Central memory CD4-positive, alpha-beta T cell (primary cell): ENCODE measurements at regions not wholly inside any gene's neighbourhood (a gene's known extent, or its start where the extent isn't known, plus 50 kb on each side); places are given as distances from the start of the nearest gene placed in this dataset.
"Not testable (repeated sequence)": the region's sequence is repeated elsewhere in the genome, so short reads cannot be mapped to it uniquely, and the experiment has no call there.

Experiments used
- DNase-seq: peaks from one replicate; pipeline ENCODE4 v3.0.0; 2022

DNA sequence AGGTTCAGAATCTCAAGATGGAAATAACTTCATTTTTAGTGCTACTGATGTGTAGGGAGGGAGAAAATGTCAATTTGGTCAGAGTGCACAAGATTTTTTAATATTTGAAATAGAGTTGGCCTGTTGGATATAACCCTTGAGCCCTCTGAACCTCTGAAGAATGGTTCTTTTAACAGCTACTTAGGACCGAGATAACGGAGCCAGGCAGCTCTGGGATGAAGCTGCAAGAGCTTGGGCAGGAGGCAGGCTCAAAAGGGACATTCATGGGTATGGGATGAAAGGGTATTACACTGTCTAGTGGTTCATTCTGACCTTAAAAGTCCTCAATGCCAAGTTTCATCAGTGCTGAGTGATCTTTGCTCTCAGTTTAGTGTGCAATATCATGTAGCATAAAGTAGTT, 111.4 kb upstream of the CPHXL start:
- DNase-seq, result no peak

DNA sequence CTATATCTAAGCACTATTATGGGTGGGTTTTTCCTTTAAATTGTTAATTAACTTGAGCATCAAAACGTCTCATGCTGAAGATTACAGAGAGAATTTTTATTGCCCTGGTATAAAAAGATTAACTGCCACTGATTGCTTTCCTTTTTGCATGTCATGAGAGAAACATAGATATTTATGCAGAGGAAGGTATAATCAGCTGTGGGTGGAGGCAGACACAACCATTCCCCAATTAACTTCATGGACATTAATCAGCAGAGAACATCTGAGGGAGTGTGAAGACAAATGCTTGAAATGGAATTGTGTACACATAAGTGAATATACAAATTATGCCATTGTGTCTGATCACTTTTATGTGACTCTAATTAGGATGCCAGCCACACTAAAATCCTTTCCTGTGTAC, 115.2 kb upstream of the CPHXL start:
- no peak for DNase-seq

DNA sequence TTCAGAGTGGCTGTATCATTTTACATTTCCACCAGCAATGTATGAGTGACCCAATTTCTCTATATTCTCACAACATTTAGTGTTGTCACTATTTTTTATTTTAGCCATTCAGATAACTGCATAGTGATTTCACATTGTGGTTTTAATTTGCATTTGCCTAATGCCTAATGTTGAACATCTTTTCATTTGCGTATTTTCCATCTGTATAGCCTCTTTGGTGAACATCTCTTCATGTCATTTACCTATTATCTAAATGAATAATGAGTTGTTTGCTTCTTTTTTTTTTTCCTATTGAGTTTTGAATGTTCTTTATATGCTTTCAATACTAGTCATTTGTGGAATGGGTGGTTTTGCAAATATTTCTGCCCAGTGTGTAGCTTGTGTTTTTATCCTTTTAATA, 120.9 kb upstream of the CPHXL start:
- no peak for DNase-seq

DNA sequence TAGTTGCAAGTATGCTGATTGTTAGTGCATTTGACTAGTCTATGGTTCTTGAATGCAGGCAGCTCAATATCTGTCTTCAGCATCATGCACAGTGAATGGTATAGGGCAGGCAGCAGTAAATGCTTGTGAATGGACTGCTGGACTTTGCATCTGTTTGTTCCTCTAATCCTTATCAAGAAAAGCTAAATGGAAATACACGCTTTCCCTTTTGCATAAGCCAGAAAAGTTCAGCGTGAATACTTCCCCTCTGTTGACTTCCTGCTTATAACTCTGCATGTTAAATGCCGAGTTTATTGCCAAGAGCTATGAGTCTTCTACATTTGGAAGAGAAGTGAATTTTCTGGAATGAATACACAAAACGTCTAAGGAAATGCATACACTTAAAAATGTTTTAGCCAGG, 127.9 kb upstream of the CPHXL start:
- DNase-seq, result no peak

DNA sequence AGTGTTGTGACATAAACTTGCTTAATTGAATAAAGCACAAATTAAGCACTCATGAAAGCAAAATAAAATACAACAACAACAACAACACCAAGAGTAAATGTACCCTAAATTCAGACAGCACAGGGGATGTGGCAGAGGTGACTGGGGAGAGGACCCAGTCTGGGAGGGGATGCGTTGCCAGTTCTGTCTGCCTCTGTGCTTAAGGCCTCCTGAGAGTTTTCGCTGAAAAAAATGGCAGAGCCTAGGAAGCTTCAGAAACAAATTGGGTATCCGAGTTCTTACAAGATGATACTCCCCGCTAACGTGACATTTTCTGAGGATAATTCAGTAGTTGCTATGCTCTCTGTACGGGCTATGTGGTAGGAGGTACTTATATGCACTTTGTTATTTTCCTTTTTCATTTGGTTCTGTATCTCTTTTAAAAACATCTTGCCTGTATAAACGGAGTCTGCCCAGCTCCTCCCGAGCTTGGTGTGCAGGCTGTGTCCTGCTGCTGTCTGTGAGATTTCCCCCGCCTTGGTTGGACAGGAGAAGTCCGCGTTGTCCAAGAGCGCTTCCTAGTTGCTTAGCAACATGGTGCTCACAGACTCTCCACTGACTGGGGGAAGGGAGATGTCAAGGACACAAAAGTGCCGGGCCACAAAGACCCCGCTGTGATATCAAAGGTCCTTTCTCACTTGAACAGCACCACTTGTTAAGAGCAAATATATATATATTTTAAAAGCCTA, 134.2 kb upstream of the CPHXL start:
- DNase-seq, result no peak

DNA sequence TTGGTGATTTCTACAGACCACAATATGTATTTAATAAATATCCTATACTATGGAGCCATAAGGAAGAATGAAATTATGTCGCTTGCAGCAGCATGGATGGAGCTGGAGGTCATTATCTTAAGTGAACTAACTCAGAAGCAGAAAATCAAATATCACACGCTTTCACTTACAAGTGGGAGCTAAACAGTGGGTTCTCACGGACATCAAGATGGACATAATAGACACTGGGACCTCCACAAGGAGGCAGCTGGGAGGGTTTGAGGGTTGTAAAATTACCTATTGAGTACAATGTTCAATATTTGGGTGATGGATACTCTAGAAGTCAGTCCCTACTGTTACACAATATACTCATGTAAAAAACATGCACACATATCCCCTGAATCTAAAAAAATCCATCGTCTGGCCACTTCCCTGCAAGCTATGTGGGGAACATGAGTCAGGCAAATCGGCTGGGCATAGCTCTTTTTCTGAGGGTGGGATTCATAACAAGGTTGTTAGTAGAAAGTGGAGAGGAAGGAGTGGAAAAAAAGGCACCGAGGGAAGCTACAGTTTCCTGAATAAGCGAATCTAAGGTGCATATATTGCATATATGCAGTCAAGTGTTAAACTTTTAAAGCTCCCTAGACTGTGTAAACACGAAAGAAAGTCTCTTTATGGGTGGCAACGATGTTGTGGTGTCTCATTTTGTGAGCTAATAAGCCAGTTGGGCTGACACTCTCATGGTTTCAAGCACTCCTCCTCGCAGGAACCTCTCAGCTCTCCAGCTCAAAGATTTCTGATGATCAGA, 135.2 kb upstream of the CPHXL start:
- no peak for DNase-seq

DNA sequence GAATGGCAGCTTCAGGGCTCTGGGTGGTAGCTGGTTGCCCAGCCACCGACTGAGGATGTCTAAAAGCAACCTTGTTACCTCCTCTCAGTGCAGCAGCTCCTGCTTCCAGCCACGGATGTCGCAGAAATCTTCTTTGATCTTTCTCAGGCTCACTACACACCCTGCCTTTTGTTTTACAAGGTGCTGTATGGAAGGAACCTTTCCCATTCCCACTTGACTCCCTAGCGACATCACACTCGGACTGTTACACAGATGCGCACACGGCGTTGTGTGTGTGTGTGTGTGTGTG, 135.8 kb upstream of the CPHXL start:
- DNase-seq, result no peak

DNA sequence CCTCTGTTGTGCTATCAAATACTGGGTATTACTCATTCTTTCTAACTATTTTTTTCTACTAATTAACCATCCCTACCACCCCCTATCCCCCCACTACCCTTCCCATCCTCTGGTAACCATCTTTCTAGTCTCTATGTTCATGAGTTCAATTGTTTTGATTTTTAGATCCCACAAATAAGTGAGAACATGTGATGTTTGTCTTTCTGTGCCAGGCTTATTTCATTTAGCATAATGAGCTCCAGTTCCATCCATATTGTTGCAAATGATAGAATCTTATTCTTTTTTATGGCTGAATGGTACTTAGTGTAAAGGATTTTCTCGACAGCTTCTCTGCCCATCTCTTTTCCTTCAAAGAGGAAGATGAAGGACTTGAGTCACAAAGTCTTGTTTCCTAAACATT, 138.0 kb upstream of the CPHXL start:
- DNase-seq, result no peak

DNA sequence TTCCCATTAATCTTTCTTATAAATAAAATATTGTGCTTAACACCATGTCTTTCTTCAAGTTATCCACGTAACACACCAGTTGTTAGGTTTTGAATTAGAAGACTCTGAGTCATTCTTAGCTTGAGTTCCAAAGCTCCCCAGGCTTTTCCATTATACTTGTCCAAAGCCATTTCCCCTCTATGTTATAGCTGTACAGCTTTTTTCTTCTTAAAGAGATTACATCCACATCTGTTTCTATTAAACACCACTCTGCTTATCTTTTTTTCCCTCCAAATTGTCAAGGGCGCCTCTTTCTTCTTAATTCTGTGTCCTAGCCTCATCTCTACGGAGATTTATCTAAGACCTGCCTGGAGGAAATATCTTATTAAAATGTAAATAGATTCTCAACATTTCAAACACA, 139.4 kb upstream of the CPHXL start:
- no peak for DNase-seq

DNA sequence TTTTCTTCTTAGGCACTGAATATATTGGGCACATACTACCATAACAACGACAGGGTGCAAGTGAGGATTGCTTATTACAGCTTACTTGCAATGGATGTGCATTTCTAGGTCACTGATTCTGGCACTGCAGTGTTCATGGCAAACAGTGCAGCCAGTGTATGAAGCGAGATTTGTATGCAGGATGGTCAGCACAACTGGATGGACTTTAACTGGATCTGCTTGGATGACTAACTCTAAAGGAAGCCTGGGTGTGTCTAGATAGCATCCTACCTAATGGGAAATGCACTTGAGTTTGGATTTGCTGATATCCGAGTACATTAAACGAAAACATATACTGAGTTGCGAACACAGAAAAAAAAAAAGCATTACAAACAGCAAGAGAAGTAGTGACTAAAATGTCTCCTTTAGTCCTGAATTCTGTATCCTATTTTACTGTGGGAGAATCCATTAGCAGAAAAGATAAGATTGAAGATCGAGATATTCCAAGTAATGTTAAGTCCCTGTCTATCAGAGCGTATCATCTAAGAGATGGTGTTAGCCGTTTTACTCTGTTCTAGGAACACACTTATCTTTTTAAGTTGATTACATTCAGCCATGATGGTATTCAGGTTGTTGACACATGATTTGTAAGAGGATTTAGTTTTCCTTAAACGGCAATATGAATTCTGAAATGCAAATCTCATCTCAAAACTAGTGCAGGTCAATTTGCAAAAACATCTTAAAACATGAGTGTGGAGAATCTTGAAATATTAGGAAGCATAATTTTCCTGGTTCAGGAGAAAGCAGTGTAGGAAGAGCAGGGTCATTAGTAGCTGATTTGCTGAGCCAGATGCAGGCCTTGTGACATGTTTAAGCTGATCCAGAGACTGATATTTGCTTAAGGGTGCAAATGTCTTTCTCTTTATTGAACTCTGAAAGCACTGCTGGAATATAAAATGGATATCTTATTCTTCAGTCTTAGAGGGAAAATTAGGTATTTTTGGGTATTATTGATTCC, 142.6 kb upstream of the CPHXL start:
- DNase-seq, result no peak

DNA sequence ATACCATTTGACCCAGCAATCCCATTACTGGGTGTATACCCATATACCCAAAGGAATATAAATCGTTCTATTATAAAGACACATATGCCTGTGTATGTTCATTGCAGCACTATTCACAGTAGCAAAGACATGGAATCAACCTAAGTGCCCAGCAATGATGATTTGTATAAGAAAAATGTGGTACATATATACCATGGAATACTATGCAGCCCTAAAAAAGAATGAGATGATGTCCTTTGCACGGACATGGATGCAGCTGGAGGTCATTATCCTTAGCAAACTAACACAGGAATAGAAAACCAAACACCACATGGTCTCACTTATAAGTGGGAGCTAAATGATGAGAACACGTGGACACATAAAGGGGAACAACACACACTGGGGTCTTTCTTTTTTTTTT, 155.0 kb upstream of the CPHXL start:
- not testable (repeated sequence) for DNase-seq

DNA sequence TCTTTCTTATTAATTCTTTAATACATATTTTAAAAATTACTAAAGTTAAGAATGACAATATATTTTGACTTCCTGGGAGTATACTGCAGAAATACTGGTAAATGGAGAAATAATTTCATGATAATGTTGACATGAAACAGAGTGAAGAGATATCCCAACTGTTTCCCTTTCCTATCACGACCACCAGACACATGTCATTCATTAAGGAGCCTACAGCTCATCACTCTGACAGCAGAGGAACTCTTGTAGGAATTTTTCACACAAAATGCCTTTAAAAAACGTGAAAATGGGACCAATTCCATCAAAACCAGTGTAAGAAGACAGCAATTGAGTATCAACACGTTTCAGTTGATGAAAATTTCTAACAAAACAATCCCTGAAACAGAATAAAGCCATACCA, 172.9 kb upstream of the CPHXL start:
- no peak for DNase-seq

DNA sequence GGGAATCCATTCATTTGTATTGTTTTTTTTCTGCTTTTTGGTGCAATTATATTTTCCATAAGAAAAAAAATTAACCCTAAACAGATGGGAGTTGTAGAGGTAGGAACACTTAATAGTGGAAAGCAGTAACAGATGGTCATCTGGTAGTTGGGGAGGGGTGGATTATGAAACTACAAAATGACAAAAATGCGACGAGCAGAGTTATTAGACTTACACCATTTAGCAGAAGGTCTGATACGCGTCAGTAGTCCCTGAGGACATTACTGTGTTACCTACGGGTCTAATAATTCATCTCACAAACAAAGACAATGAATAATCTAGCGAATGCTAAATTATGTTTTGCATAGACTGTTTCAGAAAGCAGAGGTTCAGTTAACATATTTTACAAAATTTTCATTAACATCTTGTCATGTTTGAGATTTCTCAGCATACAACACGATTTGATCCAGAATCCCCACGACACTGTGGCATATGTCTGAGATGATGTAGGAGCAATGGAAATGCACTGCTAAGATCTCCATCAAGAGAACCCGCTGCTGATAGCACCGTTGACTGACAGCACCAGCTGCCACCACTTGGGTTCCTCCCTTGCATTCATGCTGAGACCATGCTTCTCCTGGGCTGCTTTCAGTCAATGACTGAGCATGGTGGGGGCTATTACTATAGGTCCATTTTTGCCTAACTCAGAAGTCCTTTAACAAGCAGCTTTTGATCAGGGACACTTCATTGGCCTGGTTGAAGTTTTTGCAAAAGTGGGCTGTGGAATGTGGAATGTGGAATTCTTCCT, 182.2 kb upstream of the CPHXL start:
- no peak for DNase-seq

DNA sequence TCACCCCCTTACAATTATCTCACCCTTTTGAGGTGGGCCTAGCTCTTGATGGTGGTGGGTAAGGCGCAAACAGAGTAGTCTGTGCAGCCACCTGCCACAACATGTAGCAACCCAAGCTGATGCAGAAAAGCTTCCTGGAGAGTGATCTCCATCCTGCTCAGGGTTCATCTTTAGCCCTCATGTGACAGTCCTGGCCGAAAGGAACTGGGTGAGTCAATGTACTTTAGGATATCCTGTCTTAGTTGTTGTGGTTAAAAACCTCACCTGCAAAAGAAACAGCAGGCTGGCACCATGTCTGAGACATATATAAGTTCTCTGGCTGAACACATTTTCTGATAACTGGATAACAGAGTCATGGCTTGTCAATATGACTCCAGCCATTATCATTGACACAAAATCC, 183.5 kb upstream of the CPHXL start:
- DNase-seq, result no peak

DNA sequence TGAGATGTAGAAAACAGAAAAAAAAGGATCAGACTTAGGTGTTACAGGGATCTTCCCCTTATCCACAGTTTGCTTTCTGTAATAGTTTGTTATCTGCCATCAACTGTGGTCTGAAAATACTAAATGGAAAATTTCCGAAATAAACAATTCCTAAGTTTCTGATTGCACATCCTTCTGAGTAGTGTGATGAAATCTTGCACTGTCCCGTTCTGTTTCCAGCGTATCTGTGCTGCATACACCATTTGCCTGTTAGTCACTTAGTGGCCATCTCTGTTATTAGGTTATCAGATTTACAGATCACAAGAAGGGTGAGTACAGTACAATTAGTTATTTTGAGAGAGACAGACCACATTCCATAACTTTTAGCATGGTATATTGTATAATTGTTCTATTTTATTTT, 185.6 kb upstream of the CPHXL start:
- no peak for DNase-seq

DNA sequence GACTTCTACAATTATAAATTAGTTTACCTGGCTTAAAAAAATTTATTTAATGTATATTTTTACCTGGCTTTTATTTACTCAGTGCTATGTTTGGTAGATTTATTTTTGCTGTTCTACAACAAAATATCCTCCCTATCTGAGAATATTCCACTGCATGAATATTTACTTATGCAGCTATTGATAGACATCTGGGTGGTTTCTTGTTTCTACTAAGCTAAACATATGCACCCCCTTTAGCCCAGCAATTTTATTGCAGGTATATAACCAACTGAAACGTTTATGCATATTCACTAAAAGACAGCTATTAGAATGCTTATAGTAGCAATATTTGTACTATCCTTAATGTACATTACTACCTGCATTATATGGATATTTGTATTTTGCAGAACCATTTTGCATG, 187.7 kb upstream of the CPHXL start:
- no peak for DNase-seq

DNA sequence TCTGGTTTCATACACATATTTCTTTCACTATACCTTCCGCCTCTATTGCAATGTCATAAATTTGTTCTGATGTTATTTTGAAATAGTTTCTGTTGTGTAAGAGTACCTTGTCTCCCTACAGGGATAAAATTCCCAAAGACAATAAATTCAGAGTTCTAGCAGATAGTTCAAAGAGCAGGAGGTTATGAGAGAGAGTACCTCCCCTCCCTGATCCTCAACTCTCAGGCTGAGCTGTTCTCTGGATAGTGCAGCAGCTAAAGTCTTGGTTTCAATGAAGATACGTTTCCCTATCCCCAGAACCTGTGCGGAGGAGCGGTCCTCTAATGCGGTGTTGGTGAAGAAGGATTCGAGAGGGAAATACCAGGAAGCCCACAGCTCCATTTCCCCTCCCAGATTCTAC, 190.2 kb upstream of the CPHXL start:
- DNase-seq, result no peak

DNA sequence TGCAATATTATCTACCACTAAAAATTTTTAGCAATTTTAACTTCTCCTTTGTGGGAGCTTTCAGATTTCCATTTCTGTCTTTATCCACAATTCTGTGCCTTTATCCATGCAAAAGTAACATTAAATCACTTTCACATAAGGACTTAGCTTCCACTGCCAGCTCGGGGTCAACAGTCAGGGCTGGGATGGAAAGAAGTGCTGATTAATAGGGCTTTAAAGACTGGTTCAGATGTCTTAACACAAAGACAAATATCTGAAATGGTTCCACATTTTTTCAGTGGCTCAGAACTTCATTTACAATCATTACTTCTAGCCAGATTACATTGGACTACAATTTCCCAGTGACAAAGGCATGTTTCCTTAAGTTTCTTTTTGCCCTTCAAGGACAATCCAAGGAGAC, 191.8 kb upstream of the CPHXL start:
- DNase-seq, result no peak

DNA sequence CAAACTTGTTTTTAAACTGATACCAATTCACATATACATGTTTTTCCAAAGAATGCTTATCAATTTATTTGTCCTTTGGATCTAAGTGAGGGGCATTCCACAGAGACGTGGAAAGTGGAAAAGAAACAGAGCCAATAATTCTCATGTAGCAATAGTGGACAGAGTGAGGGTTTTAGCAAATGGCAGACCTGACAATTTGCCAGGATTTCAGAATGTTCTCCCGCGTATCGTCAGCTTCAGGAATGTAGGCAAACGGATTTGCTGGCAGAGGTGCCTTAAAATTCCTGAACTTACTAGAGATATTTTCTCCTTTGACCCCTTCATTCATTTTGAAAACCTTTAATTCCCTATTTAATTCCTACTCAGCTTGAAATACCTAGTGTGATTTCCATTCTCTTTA, 193.4 kb upstream of the CPHXL start:
- no peak for DNase-seq

DNA sequence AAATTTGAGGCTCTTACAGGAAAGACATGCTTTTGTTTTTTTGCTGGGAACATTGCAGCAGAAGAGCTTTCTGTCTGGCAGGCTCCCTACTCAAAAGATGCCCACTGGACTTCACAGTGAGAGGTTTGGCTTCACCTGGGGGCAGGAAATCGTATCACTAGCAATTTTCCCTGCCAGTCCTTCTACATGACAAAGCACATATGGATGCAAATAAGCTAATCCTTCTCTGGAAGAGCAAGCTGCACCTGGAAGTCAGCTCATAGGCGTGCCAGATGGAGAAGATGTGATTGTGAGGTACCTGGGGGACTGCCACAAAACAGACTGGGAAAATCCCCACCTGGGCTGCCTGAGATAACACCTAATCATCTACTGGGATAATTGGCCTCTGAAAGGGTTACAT, 195.0 kb upstream of the CPHXL start:
- no peak for DNase-seq

DNA sequence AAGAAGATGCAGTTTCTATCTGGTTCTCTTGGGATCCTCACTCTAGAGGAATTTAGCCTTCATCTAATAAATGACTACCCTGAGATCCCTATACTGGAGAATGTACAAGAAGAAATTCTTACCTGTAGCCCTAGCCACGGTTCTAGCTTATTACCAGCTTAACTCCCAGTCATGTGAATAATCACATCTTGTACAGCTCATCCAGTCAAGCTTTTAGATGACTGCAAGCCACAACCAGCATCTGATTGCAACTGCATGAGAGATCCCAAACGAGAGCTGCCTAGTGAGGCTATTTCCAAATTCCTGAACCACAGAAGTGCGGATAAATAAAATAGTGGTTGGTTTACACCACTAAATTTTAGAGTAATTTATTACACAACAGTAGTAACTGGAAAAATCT, 196.0 kb upstream of the CPHXL start:
- no peak for DNase-seq

DNA sequence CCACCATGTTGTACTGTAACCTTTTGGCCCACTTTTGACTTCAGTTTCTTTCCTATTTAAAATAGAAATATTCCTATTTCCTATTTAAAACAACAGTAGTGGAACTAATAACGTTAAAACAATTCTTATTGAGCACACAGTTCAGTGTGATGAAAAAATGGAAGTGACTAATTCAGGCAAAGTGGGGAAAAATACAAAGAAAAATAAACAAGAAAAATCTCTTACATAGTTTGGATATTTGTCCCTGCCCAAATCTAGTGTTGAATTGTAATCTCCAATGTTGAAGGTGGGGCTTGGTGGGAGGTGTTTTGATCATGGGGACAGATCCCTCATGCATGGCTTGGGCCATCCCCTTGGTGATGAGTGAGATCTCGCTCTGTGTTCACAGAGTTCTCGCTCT, 198.1 kb upstream of the CPHXL start:
- no peak for DNase-seq

DNA sequence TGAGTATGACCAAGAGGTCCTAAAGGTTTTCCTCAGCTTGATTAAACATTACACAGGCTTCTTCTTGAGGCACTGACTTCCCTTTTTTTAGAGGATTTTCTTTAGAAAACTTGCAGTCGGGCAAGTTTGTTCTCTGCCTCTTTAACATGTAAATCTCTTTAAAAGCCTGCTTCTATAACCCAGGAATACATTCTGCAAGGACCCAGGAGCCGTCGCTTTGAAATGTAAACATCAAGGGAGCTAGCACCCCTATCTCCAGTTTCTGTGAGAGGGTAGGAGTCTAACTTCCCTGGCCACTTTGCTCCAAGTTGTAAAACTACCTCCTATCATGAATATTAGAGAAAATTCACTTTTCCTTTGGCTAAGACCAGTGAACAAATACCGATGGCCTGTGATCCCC, 201.5 kb upstream of the CPHXL start:
- no peak for DNase-seq
